ENCODE measurements at regions not wholly inside any gene's neighbourhood (a gene's known extent, or its start where the extent isn't known, plus 50 kb on each side); places are given as distances from the start of the nearest gene placed in this dataset.

DNA sequence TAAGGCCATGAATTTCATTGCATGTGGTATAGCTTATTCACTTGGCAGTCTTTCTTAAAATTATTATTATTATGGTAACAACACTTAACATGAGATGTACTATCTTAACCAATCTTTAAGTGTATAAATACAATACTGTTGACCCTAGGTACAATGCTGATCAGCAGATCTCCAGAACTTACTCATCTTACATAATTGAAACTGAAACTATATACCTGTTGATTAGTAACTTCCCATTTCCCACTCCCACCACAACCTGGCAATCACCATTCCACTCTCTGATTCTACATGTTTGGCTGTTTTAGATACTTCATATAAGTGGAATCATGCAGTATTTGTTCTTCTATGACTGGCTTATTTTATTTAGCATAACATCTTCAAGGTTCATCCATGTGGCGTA, 150.2 kb upstream of the POU2AF2 start:
- DNase-seq (ENCODE audit: low spot score) = no peak

DNA sequence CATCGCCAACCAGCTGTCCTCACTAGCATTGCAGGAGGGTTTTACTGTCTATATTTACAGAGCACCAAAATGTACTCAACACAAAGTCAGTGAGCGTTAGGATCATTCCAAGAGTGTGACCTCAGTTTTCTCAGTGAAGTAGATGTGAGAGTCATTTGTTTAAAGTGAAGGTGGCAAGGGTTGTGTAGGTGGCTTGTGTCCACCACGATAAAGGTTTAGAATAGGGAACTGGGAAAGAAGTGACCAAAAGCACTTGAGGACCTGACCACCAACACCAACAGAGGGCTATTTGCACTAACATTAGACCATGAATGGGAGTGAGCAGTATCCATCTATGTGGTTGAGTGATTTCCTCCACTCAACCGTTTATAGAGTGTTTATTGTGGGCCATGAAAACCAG, 152.5 kb upstream of the POU2AF2 start:
- no peak for DNase-seq (ENCODE audit: low spot score)

DNA sequence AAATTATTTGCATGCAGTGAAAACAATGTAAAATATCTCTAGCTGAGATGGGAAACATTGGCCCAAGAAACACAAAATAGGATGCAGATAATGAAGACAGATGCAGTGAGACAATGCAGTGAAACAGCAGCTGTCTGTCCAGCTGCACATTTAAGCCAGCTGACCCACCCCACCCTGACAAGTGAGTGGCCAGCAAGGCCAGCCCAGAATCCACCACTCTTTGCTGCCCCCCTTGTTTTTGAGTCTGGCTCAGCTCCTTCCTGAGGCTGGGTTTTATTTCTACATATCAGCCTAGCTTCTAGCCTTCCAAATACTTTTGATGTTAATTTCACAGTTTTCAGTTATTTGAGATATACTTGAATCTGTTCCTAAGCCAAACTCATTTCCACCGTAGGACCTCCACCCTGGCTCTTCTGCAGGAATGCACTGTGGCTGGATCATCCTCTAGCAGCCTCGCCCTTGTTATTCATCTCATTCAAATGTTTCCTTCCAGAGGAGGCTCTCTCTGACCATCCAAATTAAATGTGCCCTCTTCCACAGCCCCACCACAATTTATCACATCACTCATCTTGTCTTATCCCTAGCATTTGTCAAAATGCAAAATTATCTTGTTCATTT, 154.1 kb upstream of the POU2AF2 start:
- DNase-seq (ENCODE audit: low spot score) = no peak

DNA sequence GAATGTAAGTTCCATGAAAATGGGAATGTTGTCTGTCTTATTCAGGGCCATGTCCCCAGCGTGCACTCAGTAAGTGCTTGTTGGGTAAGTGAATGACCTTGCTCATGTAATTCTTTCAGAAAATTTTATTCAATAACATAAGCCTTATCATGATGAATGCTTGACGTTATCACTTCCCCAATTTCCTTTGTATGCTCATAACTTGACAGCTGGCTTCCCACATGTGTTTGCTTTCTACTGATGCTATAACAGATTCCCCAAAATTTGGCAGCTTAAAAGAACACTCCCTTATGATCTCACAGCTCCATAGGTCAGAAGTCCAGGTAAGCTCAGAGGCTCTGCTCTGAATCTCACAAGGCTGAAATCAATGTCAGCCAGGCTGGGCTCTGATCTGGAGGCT, 155.8 kb upstream of the POU2AF2 start:
- DNase-seq (ENCODE audit: low spot score) = no peak

DNA sequence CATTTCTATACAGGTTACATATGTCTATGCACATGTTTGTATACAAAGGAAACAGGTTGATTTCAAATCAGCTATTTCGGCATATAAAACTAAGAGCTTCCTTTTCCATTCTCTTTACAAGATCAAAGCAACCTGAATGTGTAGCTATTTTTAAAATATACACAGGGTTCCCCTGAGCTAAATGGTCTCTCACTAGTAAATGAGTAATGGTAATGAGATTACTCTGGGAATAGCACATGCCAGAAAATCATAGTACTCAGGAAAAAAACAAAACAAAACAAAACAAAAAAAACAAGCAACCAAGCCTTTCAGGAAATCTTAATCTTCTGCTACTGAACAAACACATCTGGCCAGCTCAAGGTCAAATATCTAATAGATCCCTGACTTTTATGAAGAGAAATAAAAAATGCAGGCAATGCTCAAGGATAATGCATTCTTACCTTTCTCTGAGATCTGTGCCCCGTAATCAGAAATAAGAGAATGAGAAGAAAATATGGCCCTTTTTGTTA, 156.6 kb upstream of the POU2AF2 start:
- DNase-seq (ENCODE audit: low spot score) = no peak

DNA sequence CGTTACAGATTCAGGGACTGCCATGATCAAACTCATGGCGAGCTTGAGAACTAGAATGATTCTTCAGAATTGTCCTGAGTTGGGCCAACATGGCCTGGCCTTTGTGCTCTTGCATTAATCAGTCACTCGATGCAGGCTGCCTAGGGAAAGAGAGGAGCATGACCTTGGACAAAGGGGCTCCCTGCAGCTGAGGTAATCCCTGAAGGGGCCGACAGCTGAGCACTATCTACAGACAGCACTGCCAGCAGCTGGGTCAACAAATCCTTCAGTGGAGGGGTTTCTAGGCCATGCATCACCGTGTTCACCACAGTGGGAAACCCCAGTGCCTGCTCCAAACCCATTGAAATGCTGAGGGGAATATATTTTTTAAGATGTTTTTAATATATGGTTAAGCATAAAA, 159.5 kb upstream of the POU2AF2 start:
- no peak for DNase-seq (ENCODE audit: low spot score)

DNA sequence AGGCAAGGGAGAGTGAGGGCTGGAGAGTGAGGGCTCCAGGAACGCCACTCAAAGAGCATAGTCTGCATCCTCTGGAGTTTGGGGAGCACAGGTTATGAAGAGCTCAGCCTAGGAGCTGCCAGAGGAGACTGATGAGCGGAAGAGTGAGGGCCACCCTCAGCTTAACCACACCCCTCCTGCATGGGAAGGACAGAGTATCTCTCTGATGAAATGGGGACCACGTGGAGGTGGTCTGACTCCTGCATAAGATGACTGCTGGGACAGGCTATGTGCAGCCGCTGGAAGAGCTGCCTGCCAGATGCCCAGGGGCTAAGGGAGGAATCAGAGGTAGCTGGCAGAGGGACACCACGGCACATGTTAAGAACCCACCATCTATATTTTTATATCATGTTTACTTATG, 162.9 kb upstream of the POU2AF2 start:
- DNase-seq (ENCODE audit: low spot score) = no peak

DNA sequence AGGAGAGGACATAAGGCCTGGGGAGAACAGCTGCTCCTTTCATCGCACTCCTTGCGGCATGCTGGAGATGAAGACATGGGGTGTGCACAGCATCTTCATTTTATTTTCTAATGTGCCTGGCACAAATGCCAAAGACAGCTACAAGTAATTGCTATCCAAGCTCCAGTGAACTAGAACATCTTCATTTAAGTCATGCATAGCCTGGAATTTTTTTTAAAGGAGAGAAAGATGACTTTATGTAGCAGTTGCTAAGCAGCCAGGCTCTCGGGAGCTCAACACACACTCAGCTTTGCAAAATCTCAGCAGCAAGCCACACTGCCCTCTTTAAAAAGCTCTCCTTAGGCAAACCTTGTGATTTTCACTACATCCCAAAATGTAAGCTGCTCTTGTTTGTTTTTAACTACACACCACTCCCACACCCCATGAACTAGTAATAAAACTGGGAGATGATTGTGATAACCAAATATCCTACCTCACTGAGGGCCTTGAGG, 164.5 kb upstream of the POU2AF2 start:
- DNase-seq (ENCODE audit: low spot score) = no peak

DNA sequence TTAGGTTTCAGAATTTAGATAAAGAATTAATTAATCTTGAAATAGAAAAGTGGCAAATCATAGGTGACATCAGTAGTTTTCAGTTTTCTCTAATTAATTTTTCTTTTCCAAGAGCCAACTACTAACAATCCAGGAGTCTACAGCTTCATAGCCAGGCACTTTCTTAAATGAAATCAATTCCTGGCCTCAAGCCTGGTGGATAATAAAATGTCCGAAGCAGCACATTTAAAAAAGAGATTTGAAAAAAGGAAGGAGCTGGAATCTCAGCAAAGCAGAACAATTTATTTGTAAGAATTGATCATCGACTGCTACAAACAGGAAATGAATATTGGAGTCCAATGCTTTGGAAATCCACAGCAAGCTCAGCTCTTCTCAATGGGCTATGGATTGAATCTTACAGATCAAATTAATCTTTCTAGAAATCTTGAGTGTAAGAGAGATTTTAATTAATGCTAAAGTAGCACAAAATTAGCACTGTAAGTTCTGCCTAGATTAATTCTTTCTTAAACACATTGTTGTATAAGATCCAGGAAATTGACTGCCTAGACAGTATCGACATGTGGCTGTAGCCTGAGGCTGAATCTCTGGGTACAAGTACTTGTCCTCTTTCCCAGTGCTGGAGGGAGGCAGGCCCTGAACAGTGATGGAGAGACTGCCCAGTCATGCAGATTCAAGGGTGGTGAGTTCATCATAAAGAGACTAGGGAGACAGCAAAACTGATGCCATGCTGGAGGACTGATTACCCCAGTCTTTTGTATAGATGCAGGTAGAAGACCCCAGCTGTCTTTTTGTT, 167.8 kb upstream of the POU2AF2 start:
- DNase-seq (ENCODE audit: low spot score) = no peak

DNA sequence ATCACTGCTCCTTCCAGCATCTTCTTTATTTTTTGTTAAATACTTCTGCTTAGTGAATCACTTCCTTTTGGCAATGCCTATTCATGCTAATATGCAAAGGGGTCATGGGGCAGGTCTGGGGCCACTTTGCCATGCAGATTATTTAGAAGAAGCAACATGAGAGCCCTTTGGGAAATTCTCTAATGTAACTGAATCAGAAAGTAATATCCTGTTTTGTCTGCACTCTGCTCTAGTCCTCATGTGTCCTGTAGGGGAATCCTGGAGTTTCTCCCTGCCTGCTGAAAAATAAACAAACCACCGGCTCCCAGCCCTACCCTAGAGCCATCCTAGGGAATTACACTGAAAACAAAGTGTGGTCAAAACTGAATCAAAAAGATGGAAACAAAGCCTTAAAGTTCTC, 176.5 kb upstream of the POU2AF2 start:
- no peak for DNase-seq (ENCODE audit: low spot score)

DNA sequence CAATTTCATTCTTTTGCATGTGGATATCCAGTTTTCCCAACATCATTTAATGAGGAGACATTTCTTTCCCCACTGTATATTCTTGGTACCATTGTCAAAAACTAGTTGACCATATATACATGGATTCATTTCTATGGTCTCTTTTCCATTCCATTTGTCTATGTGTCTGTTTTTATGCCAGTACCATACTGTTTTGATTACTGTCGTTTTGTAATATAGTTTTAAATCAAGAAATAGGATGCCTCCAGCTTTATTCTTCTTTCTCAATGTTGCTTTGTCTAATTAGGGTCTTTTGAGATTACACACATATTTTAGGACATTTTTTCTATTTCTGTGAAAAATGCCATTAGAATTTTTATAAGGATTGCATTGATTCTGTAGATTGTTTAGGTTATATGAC, 177.5 kb upstream of the POU2AF2 start:
- no peak for DNase-seq (ENCODE audit: low spot score)

DNA sequence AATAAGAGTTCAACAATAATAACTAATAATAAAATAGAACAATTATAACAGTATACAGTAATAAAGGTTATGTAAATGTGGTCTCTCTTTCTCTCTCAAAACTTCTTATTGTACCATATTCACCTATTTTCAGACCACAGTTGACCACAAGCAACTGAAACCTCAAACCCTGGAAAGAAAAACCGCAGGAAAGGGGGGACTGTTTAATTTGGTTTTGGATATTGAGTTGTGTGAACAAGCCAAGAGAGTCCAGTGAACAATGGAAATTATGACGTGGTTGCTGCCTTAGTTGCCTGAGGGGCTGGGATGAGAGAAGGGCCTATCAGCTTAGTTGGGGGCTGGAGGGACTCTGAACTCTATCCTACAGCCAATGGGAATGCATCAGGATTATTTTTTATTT, 178.7 kb upstream of the POU2AF2 start:
- no peak for DNase-seq (ENCODE audit: low spot score)

DNA sequence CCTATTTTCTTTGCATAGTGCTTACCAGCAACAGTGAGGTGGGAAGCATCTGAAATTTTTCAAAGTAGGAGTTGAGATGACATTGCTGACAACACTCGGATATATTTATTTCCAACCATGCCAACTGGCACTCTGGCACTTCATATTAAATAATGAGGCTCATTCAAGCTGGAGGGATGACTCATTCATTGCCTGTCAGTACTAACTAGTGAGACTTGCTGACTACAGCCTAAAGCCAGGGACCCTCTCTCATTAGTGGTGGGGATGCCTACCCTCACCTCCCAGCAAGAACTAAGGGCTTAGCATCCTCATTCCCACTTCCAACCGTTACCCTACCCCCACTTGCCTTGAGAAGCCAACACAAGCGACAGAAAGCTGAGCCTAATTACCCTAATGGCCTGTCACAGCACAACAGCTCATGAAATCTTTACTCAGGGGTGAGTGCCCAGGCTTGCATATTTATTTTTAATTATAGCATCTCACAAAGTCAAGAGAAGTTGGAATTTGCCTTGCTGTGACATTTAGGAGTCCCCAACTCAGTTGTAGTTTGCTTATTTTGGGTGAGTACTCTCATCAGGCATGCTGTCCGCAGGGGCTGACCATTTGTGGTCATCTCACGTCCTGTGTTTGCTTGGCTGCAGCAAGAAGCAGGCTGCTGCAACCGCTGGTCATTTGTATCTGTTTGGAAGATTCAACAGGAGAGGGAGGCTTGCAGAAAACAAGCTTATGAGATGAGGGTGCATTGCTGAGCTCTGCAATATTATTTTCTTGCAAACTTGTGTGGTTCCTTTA, 181.6 kb upstream of the POU2AF2 start:
- no peak for DNase-seq (ENCODE audit: low spot score)

DNA sequence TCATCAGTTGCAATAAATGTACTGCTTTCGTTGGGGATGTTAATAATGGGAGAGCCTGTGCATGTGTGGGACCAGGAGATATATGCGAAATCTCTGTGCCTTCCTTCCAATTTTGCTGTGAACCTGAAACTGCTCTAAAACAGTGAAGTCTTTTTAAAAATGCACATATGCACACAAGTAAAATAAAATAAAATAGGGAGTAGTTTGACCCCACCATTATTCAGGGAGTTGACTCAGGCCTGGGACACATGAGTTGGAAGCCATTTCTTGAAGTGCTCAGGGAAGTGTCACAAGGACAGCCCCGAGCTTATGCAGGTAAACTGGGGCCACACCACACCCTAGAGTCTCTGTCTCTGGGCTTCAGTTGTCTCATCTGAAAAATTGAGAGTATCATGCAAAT, 183.1 kb upstream of the POU2AF2 start:
- DNase-seq (ENCODE audit: low spot score) = no peak

DNA sequence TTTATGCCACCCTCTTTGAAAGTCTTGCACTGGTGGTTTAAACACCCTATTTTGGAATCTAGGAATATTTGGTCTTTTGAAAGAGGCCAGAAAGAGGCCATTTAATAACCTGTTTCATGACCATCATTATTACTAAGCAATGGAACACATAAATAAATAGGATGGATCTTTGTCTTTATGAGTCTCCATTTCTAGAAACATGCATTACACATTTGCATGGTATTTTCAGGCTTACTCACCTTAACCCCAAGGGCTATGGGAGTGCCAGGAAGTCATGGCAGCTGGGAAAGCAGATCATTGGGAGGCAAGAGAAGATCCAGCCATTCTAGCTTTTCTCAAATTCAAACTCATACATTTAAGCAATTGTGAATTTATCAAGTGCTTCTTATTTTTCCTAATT, 185.8 kb upstream of the POU2AF2 start:
- DNase-seq (ENCODE audit: low spot score) = no peak

DNA sequence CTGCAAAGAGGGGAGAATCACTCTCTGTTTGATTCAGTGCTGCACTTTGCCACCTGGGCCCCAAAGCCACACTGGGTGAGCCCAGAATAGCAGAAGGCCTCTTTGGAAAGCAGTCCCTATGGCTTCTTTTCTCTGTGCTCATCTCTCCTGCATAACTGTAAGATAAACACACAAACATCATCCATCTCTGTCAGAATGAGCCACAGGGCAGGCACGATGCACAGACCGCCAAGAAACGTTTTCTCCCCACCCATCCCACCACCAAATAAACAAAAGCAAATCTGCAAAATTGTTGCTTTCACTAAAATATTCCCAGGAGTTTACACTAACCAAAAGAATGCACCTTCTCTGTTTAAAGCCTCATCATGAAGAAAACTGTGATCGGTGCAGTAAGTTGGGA, 196.4 kb upstream of the POU2AF2 start:
- DNase-seq (ENCODE audit: low spot score) = no peak

DNA sequence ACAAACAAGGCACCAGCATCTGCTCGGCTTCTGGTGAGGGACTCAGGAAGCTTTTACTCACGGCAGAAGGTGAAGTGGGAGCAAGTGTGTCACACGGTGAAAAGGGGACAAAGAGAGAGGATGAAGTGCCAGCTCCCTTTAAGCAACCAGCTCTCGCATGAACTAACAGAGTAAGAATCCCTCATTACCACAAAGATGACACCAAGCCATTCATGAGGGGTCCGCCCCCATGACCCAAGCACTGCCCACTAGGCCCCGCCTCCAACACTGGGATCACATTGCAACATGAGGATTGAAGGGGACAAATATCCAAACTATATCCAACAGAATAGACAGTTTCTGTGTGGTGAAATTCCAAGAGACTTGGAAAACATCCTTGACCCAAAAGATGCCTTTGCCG, 198.2 kb upstream of the POU2AF2 start:
- no peak for DNase-seq (ENCODE audit: low spot score)

DNA sequence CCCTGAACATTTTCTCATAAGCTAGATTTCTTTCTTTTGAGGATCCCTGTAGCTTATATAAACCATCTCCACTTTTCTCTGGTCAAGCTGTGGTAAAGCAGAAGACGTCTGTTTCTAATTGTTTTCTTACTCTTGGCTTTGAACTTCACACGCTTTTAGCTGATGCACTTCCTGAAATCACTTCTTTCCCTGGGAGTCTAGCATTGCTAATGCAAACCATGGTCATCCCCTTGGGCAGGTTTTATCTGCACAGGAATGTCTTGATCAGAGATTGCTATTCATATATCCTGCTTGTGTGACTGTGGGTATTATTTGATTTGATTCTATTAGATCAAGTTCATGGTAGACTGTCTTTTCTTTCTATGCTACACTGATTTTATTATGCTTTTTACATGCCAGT, 199.2 kb upstream of the POU2AF2 start:
- DNase-seq (ENCODE audit: low spot score) = no peak

DNA sequence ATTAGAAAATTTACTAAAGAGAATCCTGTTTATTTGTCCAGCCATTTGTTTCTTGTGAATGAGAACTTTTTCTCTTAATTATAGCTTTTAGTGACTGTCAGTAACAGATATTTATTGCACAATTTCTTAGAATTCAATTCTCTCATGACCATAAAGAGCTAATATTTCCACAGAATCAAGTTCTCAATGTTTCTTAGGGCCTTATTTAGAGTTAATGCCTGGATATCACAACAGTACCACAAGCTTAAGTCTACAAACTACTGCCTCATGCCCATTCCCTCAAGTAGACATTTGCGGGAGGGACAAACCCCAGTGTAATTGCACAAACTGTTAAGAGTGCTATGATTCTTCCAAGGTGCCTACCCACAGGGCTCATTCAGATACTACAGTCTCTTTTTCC, 199.7 kb upstream of the POU2AF2 start:
- DNase-seq (ENCODE audit: low spot score) = no peak

DNA sequence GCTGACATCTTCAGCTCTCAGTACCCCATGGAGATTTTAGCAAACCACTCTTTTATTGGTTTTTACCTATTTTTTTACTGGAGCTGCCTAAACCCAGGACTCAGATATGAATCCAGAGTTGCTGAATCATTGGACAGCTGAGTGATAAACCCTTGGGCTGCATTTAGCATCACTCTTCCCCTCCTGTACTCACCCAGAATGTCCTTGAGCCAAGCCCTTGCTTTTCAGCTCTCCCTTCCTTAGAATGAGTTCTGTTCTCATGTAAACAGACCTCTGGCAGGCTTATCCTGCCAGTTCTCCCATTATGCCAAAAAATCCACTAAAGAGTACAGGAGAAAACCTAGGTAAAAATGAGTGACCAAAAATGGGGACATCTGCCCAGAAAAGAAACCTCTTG, 200.1 kb upstream of the POU2AF2 start:
- no peak for DNase-seq (ENCODE audit: low spot score)

DNA sequence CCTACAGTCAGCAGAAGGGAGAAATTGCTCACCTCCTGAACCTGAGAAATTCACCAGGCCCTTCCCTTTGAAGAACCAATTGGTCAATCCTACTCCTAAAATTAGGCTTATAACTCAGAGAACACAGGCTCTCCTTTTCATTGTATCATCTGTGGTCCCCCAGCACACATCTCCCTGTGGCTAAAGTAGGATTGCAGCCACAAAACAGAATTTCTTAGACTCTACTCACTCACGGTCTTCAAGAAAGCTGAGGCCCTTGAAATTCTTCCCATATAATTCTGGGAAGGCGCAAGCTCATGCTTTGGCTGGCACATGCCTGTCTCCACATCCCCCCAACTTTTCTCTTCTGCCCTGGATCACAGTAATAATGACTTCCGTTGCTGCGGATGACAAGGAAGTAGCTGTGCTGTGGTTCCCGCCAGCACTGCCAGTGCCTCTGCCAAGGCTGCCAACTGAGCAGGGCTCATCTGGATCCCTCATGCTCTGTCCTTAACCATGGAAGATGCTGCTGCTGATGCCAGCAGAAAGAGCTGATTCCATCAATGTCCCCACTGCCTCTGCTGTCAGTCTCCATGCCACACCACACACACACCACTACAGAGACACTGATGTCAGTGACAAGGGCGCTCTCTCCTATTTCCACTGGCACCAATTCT, 200.6 kb upstream of the POU2AF2 start:
- no peak for DNase-seq (ENCODE audit: low spot score)

DNA sequence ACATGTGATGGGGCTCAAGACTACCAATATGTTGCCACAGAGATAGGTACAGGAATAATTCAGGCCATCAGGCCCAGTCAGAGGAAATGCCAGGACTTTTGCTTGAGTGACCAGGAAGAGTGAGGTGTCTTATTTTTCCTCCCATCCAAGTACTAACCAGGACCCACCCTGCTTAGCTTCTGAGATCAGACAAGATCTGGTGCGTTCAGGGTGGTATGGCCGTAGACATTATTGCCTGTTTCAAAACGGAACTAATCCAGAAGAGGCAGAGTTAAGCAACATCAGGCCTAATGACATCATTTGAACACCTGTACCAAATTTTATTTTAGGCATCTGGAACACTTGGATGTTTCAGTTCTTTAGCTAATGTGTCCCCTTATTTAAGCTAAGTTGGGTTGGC, 205.5 kb upstream of the POU2AF2 start:
- DNase-seq (ENCODE audit: low spot score) = no peak

All from LoVo (cell line).